ENCODE measurements at regions not wholly inside any gene's neighbourhood (a gene's known extent, or its start where the extent isn't known, plus 50 kb on each side); places are given as distances from the start of the nearest gene placed in this dataset.

- TF ChIP-seq EP300 (IDR thresholded peaks at IDR 0.05) (no peak), POLR2AphosphoS5 (IDR thresholded peaks at IDR 0.05) (no peak)
These were observed 303.6 kb downstream of the FAM133A start for GRCh38 chrX:93977641-93978040.
